ENCODE measurements at regions not wholly inside any gene's neighbourhood (a gene's known extent, or its start where the extent isn't known, plus 50 kb on each side); places are given as distances from the start of the nearest gene placed in this dataset.

GRCh38 chrX:40167233-40167849, 69.6 kb upstream of the BCOR start:
- Mint-ChIP-seq H3K27ac (peak overlapping the region; percentile 79), H3K4me1 (ENCODE audit: unreplicated experiment) (peaks cover 40% of the 10 kb centered on the region), H3K4me3 (peak overlapping the region; percentile 84), H3K27me3 (peaks cover 11% of the 10 kb centered on the region), H3K9me3 (no peaks in the 10 kb centered on the region), H3K36me3 (no peaks in the 10 kb centered on the region)
- no peak for TF ChIP-seq CTCF (conservative IDR thresholded peaks at IDR 0.05)
- no peak for DNase-seq (ENCODE audit: extremely low spot score, unreplicated experiment)

- Mint-ChIP-seq H3K36me3 (no peaks in the 10 kb centered on the region), H3K4me1 (ENCODE audit: unreplicated experiment) (peaks cover 41% of the 10 kb centered on the region), H3K9me3 (no peaks in the 10 kb centered on the region), H3K27ac (peak overlapping the region; percentile 79), H3K4me3 (peak overlapping the region; percentile 84), H3K27me3 (peaks cover 15% of the 10 kb centered on the region)
- no peak for TF ChIP-seq CTCF (conservative IDR thresholded peaks at IDR 0.05)
- DNase-seq (ENCODE audit: extremely low spot score, unreplicated experiment): no peak
Observed at GRCh38 chrX:40166582-40166981, 68.8 kb upstream of the BCOR start.

GRCh38 chrX:40165861-40166260, 68.1 kb upstream of the BCOR start:
- no peaks in the 10 kb centered on the region for H3K36me3 Mint-ChIP-seq
- H3K4me3 Mint-ChIP-seq: no peak overlapping the region
- no peak for TF ChIP-seq CTCF (conservative IDR thresholded peaks at IDR 0.05)
- no peak overlapping the region for H3K27ac Mint-ChIP-seq
- H3K27me3 Mint-ChIP-seq: peaks cover 15% of the 10 kb centered on the region
- no peak for DNase-seq (ENCODE audit: extremely low spot score, unreplicated experiment)
- H3K4me1 Mint-ChIP-seq (ENCODE audit: unreplicated experiment): peaks cover 37% of the 10 kb centered on the region
- H3K9me3 Mint-ChIP-seq: no peaks in the 10 kb centered on the region

GRCh38 chrX:40165206-40165605, 67.4 kb upstream of the BCOR start:
- no peaks in the 10 kb centered on the region for H3K36me3 Mint-ChIP-seq
- H3K4me1 Mint-ChIP-seq (ENCODE audit: unreplicated experiment): peaks cover 33% of the 10 kb centered on the region
- no peak overlapping the region for H3K27ac Mint-ChIP-seq
- TF ChIP-seq CTCF (conservative IDR thresholded peaks at IDR 0.05): no peak
- no peak for DNase-seq (ENCODE audit: extremely low spot score, unreplicated experiment)
- no peaks in the 10 kb centered on the region for H3K9me3 Mint-ChIP-seq
- H3K27me3 Mint-ChIP-seq: peaks cover 15% of the 10 kb centered on the region
- no peak overlapping the region for H3K4me3 Mint-ChIP-seq

- no peak for DNase-seq (ENCODE audit: extremely low spot score, unreplicated experiment)
- Mint-ChIP-seq H3K27me3 (peaks cover 15% of the 10 kb centered on the region), H3K27ac (no peak overlapping the region), H3K4me3 (no peak overlapping the region), H3K9me3 (no peaks in the 10 kb centered on the region), H3K36me3 (no peaks in the 10 kb centered on the region), H3K4me1 (ENCODE audit: unreplicated experiment) (peaks cover 34% of the 10 kb centered on the region)
- TF ChIP-seq CTCF (conservative IDR thresholded peaks at IDR 0.05): no peak
Observed at GRCh38 chrX:40164751-40165150, 67.0 kb upstream of the BCOR start.
